HUDEP-2 (cell line): ENCODE measurements at regions not wholly inside any gene's neighbourhood (a gene's known extent, or its start where the extent isn't known, plus 50 kb on each side); places are given as distances from the start of the nearest gene placed in this dataset.

Source experiments
- DNase-seq, 76 experiments: peaks; one replicate each; lab custom pipeline; 2025; ENCODE audit not compliant: unreplicated experiment in 76 of 76; lab: John Stamatoyannopoulos, UW

DNA sequence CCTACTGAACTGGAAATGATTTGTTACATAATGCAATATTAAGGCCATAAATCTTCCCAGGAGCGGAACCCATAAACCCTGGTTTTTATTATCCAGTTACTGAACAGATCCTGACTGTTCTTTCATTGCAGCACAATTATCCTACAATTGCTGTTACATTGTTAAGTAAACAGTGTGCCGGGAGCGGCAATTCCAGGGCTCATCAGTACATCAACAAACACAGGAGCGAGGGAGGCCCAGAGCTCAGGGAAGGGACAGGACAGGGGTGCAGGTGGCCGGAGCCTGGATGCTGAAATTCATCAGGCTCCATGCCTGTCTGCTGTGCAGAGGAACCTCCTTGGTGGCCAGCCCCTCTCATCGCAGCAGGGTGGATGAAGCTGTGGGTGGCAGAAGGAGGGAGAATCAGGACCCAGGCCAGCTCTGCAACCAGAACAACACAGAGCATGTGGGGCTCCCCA is 544.7 kb downstream of the NPHP4 start:
- DNase-seq, result no peak

DNA sequence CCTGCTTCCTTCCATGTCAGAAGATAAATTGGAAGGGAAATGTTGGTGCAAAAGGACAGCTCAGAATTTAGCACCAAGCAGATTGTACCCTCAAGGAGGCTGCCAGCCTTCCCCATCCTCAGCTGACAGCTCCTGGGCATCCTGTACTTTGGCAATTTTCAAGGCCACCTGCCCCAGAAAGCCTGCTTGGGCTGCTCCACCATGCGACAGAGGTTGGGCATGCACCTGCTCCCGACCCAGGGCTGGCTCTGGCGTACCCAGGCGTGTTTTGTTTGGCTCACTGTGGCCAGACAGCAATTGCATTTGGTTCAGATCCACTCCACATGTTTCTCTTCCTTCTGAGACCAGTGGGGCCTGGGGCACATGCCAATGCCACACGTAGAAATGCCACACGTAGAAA is 547.8 kb downstream of the NPHP4 start:
- DNase-seq, result no peak

DNA sequence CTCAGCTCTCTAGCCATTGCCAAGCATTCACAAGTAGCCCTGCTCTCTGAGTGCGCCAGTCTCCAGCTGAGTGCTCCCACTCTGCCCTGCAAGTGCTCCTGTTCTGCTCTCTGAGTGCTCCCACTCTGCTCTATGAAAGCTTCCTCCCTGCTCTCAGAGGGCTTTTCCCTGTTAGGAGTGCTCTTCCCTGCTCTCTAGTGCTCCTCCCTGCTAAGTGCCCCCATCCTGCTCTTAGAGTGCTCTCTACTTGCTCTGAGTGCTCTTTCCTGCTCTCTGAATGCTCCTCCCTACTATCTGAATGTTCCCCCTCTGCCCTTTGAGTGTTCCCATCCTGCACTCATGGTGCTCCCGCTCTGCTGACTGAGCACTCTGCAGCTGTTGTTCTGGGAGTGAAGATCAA is 555.4 kb downstream of the NPHP4 start:
- no peak for DNase-seq

DNA sequence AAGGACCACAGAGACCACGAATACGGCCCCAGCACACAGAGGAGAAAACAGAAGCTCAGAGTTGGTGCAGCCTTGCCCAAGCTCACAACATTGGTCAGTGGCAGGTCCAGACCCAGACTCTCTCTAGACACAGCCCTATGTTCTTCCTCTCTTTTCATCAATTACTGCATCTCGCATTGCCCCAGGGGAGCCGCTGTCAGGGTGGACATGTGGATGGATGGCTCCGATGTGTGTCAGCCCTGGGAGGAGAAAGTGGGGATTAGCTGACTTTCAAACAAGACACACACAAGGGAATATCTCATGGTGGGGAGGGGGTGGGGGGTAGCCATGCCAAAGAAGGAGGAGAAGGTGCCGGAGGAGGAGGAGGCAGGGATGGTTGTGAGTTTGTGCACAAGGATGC is 556.8 kb downstream of the NPHP4 start:
- DNase-seq, result no peak

DNA sequence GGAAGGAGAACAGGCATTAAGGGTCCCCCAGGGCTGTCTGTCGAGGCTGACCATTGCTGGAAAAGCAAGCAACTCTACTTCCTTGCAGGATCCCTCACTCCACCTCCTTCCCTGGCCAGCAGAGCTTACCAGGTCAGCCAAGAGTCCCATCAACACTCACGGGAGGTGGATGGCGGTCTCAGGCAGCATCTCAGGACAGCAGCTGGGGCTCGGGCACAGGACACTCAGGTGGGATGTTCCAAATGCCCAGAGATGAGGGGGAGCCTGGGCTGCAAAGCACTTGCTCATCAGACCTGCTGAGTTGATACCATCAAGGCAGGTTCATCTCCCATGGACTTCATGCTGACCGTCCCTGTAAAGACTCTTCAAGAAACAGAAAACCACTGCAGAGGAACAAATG is 559.8 kb downstream of the NPHP4 start:
- DNase-seq, result no peak

DNA sequence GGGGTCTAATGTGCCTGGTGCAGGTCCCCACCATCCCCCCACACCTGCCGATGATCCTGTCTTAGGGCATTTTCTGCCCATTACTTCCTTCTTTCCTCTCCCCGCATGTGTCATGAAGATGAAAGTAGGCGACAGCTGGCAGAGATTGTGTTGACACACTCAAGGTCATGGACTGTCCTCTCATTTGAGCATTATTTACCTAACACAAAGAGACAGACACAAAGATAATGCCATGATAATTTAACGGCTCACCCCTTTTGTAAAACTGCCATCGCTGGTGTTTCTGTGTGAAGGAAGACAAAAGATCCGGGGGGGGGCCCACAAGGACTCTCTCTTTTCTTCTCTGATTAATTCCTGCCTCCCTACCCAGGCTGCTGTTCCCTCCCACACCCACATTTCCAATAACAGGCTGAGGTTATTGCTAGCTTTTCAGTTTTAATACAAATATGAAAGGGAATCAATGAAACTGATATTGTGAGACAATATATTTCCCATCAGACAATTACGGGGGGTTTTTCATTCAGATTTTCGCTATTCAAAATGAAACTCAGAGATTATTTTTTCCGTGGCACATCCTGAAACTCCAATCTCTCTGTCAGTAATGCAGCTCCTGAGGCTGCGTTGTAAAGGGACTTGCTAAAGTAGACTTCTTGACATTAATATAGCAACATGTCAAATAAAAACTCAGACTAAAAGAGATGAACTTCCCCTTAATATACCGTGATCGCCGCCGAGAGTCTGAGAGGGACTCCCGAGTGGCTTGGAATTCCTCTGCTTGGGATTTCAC is 561.1 kb downstream of the NPHP4 start:
- no peak for DNase-seq

DNA sequence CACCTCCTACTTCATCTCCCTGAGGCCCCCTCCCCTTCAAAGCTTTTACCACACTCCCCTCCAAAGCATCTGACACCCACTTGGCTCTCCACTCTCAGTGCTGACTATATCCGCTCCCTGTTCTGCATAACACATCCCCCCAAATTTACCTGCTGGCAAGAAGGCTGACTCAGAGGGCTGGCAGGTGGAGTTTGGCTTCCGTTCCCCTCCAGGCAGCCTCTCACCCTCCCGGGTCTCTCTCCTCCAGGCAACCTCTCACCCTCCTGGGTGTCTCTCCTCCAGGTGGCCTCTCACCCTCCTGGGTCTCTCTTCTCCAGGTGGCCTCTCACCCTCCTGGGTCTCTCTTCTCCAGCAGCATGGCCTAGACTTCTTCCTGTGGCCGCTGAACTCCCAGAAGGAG is 562.1 kb downstream of the NPHP4 start:
- DNase-seq, result no peak

DNA sequence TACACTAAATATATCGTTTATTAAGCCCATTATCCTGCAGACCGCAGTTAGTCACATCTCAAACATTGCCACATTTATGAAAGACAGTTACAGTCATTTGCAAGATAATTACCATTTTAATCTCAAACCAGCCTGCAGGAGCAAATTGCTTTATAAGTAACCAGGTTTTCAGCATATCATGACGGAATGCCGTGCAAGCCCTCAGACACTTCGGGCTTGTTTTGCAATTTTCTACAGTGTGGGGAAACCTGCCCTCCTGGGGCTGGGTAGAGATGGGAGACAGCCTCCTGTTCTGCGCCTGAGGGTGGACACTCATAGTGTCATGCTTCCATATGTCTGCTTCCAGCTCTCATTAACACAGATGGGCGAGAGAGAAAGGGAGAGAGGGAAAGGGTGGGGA is 563.9 kb downstream of the NPHP4 start:
- no peak for DNase-seq

DNA sequence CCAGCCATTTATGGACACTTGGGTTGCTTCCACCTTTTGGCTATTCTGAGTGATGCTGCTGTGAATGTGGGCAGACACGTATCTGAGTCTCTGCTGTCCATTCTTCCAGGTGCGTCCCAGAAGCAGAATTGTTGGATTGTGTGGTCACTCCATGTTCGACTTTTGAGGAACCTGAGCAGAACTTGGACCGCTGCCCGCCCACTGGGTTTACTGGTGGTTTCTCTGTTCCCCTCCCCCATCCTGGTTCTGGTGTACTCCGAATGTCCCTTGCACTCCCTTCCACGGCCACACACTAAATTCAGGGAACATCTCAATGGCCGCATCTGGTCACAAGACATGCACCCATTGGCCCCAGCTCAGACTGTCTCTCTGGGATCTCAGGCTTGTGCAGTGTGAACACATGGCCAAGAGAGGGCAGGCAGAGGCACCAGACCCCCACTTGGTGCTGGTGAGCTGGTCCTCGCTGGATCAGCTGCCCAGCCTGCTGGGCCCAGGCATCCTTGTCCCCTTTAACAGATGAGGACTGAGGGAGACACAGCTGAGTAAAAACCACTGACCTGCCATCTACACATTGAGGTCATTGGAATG is 565.1 kb downstream of the NPHP4 start:
- DNase-seq, result no peak

DNA sequence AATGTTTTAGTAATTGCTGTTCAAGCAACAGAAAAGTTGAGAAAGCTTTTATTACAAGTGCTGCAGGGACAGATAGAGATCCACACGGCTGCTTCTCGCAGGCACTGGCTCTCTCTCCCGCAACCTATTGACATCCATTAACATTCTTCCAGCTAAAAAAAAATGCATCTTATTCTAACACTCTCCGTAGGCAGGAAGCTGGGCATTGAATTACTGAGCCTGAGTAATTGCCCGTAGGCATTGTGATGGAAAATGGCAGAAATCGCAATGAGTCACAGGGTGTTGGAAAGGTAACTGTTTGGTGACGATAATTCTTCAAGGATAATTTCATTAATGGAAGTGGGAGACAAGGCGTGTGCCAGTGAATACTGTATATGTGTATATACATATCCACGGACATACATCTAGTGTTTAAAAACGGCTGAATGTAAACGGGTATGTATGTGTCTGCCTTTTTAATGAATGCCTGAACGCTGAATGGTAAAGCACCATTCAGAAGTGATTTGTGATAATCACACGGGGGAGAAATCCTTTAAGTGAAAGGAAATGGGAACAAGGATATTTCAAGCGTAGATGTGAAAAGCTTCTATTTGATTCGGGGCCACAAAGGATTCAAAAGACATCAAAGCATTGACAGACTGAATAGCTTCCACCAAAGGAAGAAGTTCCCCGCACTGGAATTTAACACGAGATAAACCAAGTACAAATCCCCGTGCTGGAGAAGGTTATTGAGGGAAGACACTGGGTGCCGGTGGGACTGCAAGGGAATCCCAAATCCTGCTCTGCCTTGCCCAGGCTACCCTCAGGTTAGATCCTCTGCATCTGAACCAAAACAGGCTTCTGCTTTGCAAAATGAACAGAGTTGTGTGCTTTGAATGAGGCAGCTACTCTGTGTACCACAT is 567.2 kb downstream of the NPHP4 start:
- DNase-seq, result no peak

DNA sequence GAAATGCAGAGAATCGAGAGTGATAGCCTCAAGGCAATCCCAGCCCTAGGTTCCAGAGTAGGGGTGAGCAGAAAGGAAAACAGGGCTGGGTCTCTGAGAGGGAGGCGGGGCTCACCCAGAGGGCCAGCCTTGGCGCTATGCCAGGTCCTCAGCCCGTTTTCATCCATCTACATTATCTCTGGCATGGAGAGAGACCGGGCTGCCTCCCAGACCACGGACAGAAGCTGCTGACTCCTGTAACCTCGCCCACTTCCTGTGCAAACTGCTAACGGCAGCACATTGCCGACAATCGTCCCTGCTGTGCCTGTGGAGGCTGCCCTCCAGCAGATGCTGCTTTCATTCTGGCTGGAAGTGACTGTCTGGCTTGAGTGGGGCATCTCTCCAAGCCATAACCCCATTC is 569.1 kb downstream of the NPHP4 start:
- peak in 45 of 76 experiments; percentile 1 to 63 (median 21) for DNase-seq

DNA sequence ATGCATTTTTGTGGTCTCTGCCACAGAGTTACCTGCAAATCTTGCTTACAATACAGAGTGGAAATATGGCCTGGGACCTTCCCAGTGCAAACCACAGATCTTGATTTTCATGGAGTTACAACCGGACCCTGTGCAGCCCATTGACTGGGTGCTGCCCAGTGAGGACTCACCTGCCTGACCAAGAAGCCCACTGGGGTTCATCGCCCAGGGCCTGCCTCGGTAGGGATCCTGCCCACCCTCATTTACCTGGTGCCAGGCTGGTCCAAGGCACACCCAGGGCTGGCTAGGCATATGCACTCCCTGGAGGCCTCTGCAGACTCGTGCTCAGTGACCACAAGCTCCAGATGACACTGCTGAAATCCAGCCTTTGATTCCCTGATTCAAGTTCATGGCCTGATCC is 572.7 kb downstream of the NPHP4 start:
- no peak for DNase-seq

DNA sequence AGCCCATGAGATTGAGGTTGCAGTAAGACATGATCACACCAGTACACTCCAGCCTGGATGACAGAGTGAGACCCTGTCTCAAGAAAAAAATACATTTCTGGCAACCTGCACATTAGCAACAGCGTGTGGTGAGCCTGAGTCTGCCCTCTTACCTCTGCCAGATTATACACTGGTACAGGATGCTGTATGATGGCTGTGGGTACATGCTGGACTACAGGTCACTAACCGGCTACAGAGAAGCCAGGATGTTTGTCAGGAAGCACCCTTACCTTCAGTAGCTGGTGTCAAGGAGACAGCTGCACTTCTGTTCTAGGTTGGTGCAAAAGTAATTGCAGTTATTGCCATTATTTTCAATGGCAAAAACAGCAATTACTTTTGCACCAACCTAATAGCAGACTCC is 575.7 kb downstream of the NPHP4 start:
- DNase-seq, result no peak

DNA sequence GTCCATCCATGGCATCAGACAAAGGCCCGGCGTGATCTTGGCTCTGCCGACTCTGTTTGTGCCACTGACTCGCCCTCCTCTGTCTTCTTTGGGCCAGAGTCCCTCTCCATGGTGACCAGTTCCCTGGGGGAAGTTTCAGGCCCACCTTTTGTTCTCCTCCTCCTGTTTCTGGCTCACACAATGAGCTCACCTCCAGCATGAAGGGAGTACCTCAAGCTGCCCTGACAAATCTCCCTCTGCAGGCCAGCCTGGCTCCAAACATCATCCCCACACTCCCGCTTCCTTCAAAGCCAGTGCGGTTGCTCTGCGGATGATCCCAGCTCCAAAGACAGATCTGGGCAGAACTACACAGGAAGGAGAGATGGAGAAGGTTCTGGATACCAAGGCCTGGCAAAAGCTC is 576.6 kb downstream of the NPHP4 start:
- no peak for DNase-seq

DNA sequence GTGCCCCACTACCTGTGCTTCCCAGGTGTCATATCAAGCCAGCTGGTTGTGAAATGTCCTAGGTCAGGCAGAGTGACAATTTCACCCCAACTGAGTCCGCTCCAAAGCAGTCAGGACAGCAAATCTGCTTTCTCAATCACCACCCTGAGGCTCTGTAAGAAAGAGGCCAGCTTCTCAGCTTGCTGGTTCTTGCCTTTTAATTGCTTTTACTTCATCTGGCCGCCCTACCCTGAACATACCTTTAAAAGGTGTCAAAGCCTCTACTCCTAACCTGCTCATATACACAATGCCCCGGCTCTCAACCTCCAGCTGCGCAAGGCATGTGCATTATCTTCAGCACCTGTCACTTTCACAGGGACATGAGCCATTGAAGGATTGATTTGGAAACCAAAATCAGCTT is 581.6 kb downstream of the NPHP4 start:
- DNase-seq, result no peak

DNA sequence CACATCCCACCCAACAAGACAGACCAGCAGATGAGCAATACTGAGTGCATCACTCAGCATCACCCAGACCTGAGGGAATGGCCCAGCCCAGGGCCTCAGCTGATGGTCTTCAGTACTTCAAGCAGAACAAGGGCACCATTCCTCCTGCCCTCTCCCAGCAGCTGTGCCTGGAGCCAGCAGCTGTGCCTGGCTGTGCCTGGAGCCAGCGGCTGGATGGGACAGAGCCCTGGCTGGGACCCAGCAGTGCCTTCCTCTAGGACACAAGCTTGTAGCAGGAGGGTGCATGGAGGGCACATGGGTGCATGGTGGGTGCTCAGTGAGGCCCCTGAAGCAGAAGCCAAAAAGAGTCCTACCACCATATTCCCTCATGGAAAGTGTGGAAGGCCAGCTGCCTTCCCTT is 583.8 kb downstream of the NPHP4 start:
- no peak for DNase-seq

DNA sequence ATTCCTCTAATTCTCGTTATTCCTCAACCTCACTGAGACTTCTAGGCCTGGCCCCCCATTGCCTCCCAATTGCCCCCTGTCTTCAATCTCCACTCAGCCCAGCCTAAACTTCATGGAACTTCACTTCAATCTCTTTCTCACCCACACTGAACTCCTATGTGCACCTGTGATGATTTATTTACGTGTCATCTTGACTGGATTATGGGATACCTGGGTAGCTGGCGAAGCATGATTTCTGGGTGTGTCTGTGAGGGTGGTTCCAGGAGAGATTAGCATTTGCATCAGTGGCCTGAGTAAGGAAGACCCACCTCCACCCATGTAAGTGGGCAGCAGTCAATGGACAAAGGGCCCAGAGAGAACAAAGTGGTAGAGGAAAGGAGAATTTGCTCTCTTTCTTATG is 587.0 kb downstream of the NPHP4 start:
- DNase-seq, result no peak

DNA sequence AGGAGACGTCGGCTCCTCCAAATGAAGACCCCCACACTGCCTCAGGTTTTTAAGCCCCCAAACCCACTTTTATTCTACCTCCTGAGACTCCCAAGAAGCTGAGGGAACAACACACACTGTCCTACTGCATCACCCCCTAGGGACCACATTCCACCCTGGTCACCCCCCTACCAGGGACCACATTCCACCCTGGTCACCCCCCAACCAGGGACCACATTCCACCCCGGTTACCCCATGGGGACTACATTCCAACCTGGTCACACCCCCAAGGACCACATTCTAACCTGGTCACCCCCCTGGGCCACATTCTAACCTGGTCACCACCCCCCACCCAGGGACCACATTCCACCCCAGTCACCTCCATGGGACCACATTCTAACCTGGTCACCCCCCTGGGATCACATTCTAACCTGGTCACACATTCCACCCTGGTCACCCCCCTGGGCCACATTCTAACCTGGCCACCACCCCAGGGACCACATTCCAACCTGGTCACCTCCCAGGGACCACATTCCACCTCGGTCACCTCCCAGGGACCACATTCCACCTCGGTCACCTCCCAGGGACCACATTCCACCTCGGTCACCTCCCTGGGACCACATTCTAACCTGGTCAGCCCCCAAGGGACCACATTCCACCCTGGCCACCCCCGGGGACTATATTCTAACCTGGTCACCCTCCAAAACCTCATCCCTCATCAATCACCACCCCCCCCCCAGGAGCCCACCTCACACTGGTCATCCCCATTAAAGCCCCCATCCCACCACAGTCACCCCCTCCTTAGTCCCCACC is 587.6 kb downstream of the NPHP4 start:
- no peak for DNase-seq

DNA sequence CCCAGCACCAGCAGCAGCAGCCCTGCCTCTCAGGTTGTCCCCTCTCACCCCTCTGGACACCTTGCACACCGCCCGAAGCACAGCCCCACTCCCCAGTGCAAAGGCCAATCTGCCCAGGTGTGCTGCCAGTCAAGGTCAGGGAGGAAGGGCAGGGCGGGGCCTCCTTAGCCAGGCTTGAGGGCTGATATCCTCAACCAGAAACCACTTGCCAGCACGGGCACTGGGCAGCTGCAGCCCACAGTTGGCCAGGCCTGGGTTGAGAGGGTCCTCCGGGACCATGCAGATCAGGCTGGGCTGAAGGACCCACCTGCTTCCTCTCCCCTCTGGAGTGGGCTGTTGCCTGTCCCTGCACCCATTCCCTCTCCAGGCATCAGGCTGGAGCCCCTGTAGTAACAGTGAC is 588.3 kb downstream of the NPHP4 start:
- DNase-seq, result no peak

DNA sequence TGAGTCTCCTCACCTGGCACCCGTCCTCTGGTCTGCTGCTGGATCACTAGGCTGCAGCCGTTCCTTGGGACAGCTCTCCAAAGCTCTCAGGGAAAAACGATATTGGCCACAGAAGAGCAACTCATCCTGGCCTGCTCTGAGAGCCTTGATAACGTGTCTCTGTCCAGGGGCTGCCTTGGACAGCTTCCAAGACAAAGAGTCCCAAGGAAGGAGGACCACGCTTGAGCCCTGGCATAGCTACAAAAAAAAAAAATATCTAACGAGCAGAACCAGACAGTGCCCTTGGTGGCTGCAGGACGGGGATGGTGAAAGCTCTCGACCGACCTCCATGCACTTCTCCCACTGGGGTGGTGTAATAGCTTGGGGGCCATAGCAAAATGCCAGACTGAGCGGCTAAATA is 589.6 kb downstream of the NPHP4 start:
- no peak for DNase-seq

DNA sequence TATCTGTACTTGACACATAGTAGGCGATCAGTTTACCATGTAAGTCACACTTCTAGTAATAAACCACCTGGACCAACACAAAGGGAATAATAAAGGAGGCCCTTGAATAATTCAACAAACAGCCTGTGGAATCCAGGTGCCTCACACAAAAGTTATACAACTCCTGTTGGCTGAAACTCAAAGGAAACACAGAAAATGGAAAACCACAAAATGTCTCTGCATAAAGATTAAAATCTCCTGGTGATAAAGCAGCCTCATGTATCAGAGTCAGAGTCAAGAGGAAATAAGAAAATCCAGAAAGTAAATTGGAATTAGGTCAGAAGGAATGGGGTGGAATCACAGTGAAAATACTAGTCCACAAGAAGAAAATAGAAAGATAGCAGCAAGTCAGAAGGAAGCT is 592.5 kb downstream of the NPHP4 start:
- no peak for DNase-seq
